Mesenchymal stem cell (in vitro differentiated cells and primary cell): ENCODE measurements at regions not wholly inside any gene's neighbourhood (a gene's known extent, or its start where the extent isn't known, plus 50 kb on each side); places are given as distances from the start of the nearest gene placed in this dataset.
A peak's percentile ranks its signal among the peaks of the same experiment; 100 is the strongest.

Experiments
- DNase-seq: peaks from one replicate; pipeline ENCODE4 v3.0.0-alpha.2; 2013
- H2AFZ ChIP-seq: one replicate; pipeline ENCODE4 v1.6.1; 2013; ENCODE audit warnings: low read depth, mild to moderate bottlenecking, control low read depth, inconsistent platforms, low read length, moderate library complexity
- H2AK5ac ChIP-seq: 2 replicates; pipeline ENCODE4 v1.6.1; 2013; ENCODE audit warnings: low read length, moderate library complexity, mild to moderate bottlenecking, inconsistent platforms; ENCODE audit not compliant: severe bottlenecking
- H2BK120ac ChIP-seq: one replicate; pipeline ENCODE4 v1.6.1; 2013; ENCODE audit warnings: low read depth, mild to moderate bottlenecking, inconsistent platforms, low read length, moderate library complexity
- H2BK12ac ChIP-seq, 2 experiments: one replicate each; pipeline ENCODE4 v1.6.1; 2013; ENCODE audit warnings: inconsistent platforms in 2 of 2, low read length in 2 of 2, mild to moderate bottlenecking in 2 of 2, moderate library complexity in 2 of 2, control low read depth in 1 of 2
- H2BK15ac ChIP-seq: one replicate; pipeline ENCODE4 v1.6.1; 2013; ENCODE audit warnings: mild to moderate bottlenecking, low read depth, inconsistent platforms; ENCODE audit not compliant: poor library complexity, severe bottlenecking
- H2BK5ac ChIP-seq: 2 replicates; pipeline ENCODE4 v1.6.1; 2013; ENCODE audit warnings: low read depth, mild to moderate bottlenecking, low read length, control low read depth, inconsistent platforms; ENCODE audit not compliant: poor library complexity, severe bottlenecking
- H3K14ac ChIP-seq, 2 experiments: one replicate each; pipeline ENCODE4 v1.6.1; 2013; ENCODE audit warnings: inconsistent platforms in 2 of 2, low read length in 2 of 2, control low read depth in 1 of 2, mild to moderate bottlenecking in 1 of 2, moderate library complexity in 1 of 2
- H3K18ac ChIP-seq, 2 experiments: one replicate each; pipeline ENCODE4 v1.6.1; 2013; ENCODE audit warnings: inconsistent platforms in 2 of 2, low read length in 2 of 2, control low read depth in 1 of 2, low read depth in 1 of 2, mild to moderate bottlenecking in 1 of 2
- H3K23ac ChIP-seq, 2 experiments: one replicate each; pipeline ENCODE4 v1.6.1; 2013; ENCODE audit warnings: inconsistent platforms in 2 of 2, low read length in 2 of 2, mild to moderate bottlenecking in 2 of 2, moderate library complexity in 2 of 2, control low read depth in 1 of 2
- H3K27ac ChIP-seq: 2 replicates; pipeline ENCODE4 v1.5.1; 2013; ENCODE audit warnings: mild to moderate bottlenecking, moderate library complexity, low read length, control low read depth, inconsistent platforms; ENCODE audit not compliant: poor library complexity, severe bottlenecking
- H3K27me3 ChIP-seq, 2 experiments: 2 replicates each; pipeline versions ENCODE4 v1.6.1 to v1.7.0; 2013; ENCODE audit warnings: low read length in 2 of 2, mild to moderate bottlenecking in 2 of 2, moderate library complexity in 2 of 2, control low read depth in 1 of 2, inconsistent platforms in 1 of 2; ENCODE audit not compliant: control insufficient read depth in 1 of 2, insufficient read depth in 1 of 2
- H3K36me3 ChIP-seq, 2 experiments: 2 replicates each; pipeline versions ENCODE4 v1.6.1 to v1.7.0; 2013; ENCODE audit warnings: low read length in 2 of 2, control low read depth in 1 of 2, inconsistent platforms in 1 of 2, low read depth in 1 of 2, mild to moderate bottlenecking in 1 of 2; ENCODE audit not compliant: insufficient read depth in 2 of 2, control insufficient read depth in 1 of 2
- H3K4ac ChIP-seq, 2 experiments: one replicate each; pipeline ENCODE4 v1.6.1; 2013; ENCODE audit warnings: inconsistent platforms in 2 of 2, low read length in 2 of 2, mild to moderate bottlenecking in 2 of 2, moderate library complexity in 2 of 2, control low read depth in 1 of 2, low read depth in 1 of 2
- H3K4me1 ChIP-seq: 2 replicates; pipeline ENCODE4 v1.6.1; 2013; ENCODE audit warnings: low read depth, low read length, control low read depth; ENCODE audit not compliant: control insufficient read depth, insufficient read depth
- H3K4me2 ChIP-seq: 2 replicates; pipeline ENCODE4 v1.6.1; 2013; ENCODE audit warnings: low read length, mild to moderate bottlenecking, inconsistent platforms; ENCODE audit not compliant: poor library complexity, severe bottlenecking
- H3K4me3 ChIP-seq, 2 experiments: 2 replicates each; pipeline versions ENCODE4 v1.5.1 to v1.7.0; 2013; ENCODE audit warnings: low read length in 2 of 2, mild to moderate bottlenecking in 2 of 2, control low read depth in 1 of 2, low read depth in 1 of 2; ENCODE audit not compliant: insufficient read depth in 1 of 2
- H3K79me1 ChIP-seq: replicated peaks from 2 replicates; pipeline ENCODE4 v1.6.1; 2013; ENCODE audit warnings: mild to moderate bottlenecking, control low read depth, low read length, inconsistent platforms; ENCODE audit not compliant: poor library complexity, severe bottlenecking
- H3K9ac ChIP-seq: 2 replicates; pipeline ENCODE4 v1.7.0; 2013; ENCODE audit warnings: mild to moderate bottlenecking, low read length, moderate library complexity
- H3K9me3 ChIP-seq: 2 replicates; pipeline ENCODE4 v1.7.0; 2013; ENCODE audit warnings: mild to moderate bottlenecking, low read length; ENCODE audit not compliant: control insufficient read depth
- H4K8ac ChIP-seq: one replicate; pipeline ENCODE4 v1.6.1; 2013; ENCODE audit warnings: inconsistent platforms, mild to moderate bottlenecking, low read length, moderate library complexity
- H4K91ac ChIP-seq: one replicate; pipeline ENCODE4 v1.6.1; 2013; ENCODE audit warnings: mild to moderate bottlenecking, low read length, inconsistent platforms
- WGBS: methylation state at CpG from one replicate; pipeline ENCODE4 v1.1.7; 2013; ENCODE audit warnings: mixed read lengths; 5-methylcytosine and 5-hydroxymethylcytosine counted together

DNA sequence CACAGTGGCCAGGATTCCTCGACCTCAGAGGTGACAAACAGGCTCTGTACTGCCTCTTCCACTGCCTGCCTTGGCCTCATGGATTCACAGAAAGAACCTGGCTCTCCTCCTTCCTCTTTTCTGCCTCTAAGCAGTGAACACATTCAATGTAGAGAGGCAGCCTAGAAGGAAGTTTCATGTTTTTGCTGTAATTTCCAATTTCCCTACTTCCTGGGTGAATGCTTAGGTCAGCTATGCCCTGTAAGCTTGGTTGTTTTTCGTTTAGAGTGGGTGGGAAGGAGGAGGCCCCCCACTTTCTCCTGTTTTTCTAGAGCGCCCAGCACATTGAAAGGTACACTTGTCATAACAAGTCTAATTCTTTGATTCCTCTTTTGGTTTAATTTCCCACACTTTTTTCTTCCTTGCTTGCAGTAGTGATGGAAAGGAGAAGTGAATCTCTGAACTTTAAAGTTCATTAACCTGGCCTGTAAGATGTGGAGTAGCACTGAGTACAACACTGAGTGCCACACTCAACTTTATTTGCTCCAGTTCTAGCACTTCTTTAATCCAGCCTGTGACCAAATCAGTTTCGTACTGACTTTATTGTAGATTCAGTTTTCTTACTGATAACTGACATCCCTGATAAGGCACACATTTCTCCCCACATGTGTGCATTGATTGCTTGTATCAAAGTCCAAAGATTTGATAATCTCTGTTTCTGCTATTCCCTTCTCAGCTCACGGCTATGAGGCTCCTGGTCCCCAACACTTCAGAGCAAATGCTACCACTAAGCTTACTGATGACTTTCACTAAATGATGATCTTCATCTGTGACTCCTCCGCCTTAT is 100.0 kb upstream of the MAN1A1 start:
- Histone ChIP-seq H3K23ac (no peak overlapping the region), H3K79me1 (no peaks in the 10 kb centered on the region), H3K9me3 (no peaks in the 10 kb centered on the region), H2AFZ (no peak overlapping the region), H3K36me3 (no peaks in the 10 kb centered on the region), H4K8ac (no peak overlapping the region), H3K4me1 (peaks cover 7% of the 10 kb centered on the region), H4K91ac (no peak overlapping the region), H3K27me3 (no peaks in the 10 kb centered on the region), H2BK120ac (no peak overlapping the region), H2AK5ac (no peak overlapping the region), H2BK12ac (no peak overlapping the region), H3K4me3 (no peak overlapping the region), H3K27ac (no peak overlapping the region), H3K18ac (no peak overlapping the region), H3K4me2 (no peak overlapping the region), H2BK15ac (no peak overlapping the region), H3K9ac (no peak overlapping the region), H3K4ac (no peak overlapping the region), H3K14ac (peak overlapping the region in 1 of 2 experiments; percentile 8), H2BK5ac (no peak overlapping the region)
- no peak for DNase-seq
- 86% methylated on average over 4 of the region's 6 CpGs for whole genome bisulfite sequencing

DNA sequence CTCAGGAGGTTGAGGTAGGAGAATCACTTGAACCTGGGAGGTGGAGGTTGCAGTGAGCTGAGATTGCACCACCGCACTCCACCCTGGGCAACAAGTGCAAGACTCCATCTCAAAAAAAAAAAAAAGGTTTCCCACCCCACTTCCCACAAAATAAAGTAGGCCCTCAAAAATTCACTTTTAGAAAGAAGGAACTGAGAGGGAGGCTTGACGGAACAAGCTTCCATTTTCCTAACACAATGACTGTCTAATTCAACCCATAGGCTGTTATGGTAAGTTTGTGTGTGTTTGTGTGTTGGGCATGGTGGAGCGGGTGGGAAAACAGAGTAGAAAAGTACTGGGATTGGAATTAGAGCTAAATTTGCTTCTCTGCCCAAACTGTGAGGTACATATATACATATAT is 98.4 kb upstream of the MAN1A1 start:
- no peak for DNase-seq
- H3K18ac ChIP-seq = no peak overlapping the region
- H3K9ac ChIP-seq = no peak overlapping the region
- no peak overlapping the region for H2AFZ ChIP-seq
- no peak overlapping the region for H3K14ac ChIP-seq
- no peak overlapping the region for H2BK15ac ChIP-seq
- H2BK5ac ChIP-seq = no peak overlapping the region
- H3K4me3 ChIP-seq = no peak overlapping the region
- no peaks in the 10 kb centered on the region for H3K9me3 ChIP-seq
- peaks cover 4% of the 10 kb centered on the region for H3K4me1 ChIP-seq
- no peak overlapping the region for H4K91ac ChIP-seq
- no peak overlapping the region for H4K8ac ChIP-seq
- H3K79me1 ChIP-seq = no peaks in the 10 kb centered on the region
- no peak overlapping the region for H2BK120ac ChIP-seq
- H3K27me3 ChIP-seq = no peaks in the 10 kb centered on the region
- no peak overlapping the region for H3K27ac ChIP-seq
- no peak overlapping the region for H3K4ac ChIP-seq
- no peaks in the 10 kb centered on the region for H3K36me3 ChIP-seq
- 92% methylated on average over 2 of the region's 3 CpGs for WGBS
- no peak overlapping the region for H3K23ac ChIP-seq
- no peak overlapping the region for H2BK12ac ChIP-seq
- H3K4me2 ChIP-seq = no peak overlapping the region
- no peak overlapping the region for H2AK5ac ChIP-seq

DNA sequence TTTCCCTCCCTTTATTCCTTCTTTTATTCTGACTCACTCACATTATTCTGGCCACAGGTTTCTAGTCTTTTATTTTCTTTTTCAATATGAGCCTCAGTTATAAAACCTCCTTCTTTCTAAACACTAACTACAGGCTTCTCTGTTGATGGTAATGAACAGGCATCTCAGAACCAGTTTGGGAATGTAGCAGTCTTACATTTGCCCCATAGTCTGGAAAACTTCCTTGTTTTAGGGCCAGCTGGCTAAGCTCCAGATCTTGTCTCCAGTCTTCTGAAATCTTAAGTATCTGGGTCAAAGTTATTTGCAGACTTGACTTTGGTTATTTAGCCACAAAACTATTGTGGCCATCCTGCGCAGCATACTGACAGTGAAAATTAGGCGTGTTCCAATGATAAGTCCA is 97.0 kb upstream of the MAN1A1 start:
- Histone ChIP-seq H3K4me3 (peak overlapping the region in 1 of 2 experiments; percentile 25), H2BK120ac (no peak overlapping the region), H3K79me1 (no peaks in the 10 kb centered on the region), H3K36me3 (no peaks in the 10 kb centered on the region), H3K9ac (peak overlapping the region; percentile 57), H4K91ac (no peak overlapping the region), H2BK5ac (peak overlapping the region; percentile 71), H3K4ac (no peak overlapping the region), H3K9me3 (no peaks in the 10 kb centered on the region), H3K27me3 (no peaks in the 10 kb centered on the region), H3K18ac (no peak overlapping the region), H3K4me2 (no peak overlapping the region), H2AK5ac (no peak overlapping the region), H2BK12ac (peak overlapping the region in 1 of 2 experiments; percentile 81), H4K8ac (no peak overlapping the region), H3K14ac (no peak overlapping the region), H2BK15ac (no peak overlapping the region), H3K4me1 (peaks cover 4% of the 10 kb centered on the region), H2AFZ (no peak overlapping the region), H3K27ac (peak overlapping the region; percentile 88), H3K23ac (no peak overlapping the region)
- 77% methylated on average over 2 of the region's 2 CpGs for WGBS
- peak; percentile 70 for DNase-seq

DNA sequence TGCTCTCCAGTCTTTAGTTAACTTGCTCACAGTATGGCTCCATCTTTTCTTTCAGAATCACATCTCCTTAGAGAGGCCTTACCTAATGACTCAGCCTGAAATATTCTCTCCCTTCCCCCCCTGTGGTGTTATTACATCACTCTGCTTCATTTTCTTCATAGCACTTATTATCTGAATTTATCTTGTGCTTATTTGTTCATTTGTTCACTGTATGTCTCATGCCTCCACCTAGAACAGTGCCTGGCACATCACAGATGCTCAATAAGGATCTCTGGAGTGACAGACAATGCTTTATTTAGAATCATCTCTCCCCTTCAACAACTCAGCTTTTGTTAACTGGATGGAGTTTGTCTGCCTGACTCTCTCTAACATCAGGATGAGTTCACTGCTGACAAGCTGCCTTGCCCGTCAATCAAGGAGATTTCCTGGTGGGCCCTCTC is 96.6 kb upstream of the MAN1A1 start:
- Histone ChIP-seq H3K79me1 (no peaks in the 10 kb centered on the region), H3K9me3 (no peaks in the 10 kb centered on the region), H3K4me2 (peak overlapping the region; percentile 0), H3K18ac (peak overlapping the region; percentile 7 to 9), H2AK5ac (no peak overlapping the region), H3K4me3 (peak overlapping the region in 1 of 2 experiments; percentile 25), H2BK15ac (no peak overlapping the region), H3K4me1 (peaks cover 4% of the 10 kb centered on the region), H2AFZ (no peak overlapping the region), H4K8ac (peak overlapping the region; percentile 66), H2BK5ac (peak overlapping the region; percentile 71), H3K14ac (no peak overlapping the region), H4K91ac (peak overlapping the region; percentile 82), H3K23ac (no peak overlapping the region), H3K4ac (no peak overlapping the region), H2BK120ac (no peak overlapping the region), H3K27ac (peak overlapping the region; percentile 88), H3K27me3 (no peaks in the 10 kb centered on the region), H3K36me3 (no peaks in the 10 kb centered on the region), H2BK12ac (peak overlapping the region in 1 of 2 experiments; percentile 81), H3K9ac (peak overlapping the region; percentile 57)
- 81% methylated on average over 1 of the region's 1 CpG for WGBS
- peak; percentile 57 for DNase-seq
